HG03196 (cell line): ENCODE measurements at regions not wholly inside any gene's neighbourhood (a gene's known extent, or its start where the extent isn't known, plus 50 kb on each side); places are given as distances from the start of the nearest gene placed in this dataset.

Experiments
- ATAC-seq: cut with Tn5 transposase; IDR thresholded peaks from one replicate; pipeline ENCODE4 v1.9.1; 2021; ENCODE audit not compliant: unreplicated experiment

DNA sequence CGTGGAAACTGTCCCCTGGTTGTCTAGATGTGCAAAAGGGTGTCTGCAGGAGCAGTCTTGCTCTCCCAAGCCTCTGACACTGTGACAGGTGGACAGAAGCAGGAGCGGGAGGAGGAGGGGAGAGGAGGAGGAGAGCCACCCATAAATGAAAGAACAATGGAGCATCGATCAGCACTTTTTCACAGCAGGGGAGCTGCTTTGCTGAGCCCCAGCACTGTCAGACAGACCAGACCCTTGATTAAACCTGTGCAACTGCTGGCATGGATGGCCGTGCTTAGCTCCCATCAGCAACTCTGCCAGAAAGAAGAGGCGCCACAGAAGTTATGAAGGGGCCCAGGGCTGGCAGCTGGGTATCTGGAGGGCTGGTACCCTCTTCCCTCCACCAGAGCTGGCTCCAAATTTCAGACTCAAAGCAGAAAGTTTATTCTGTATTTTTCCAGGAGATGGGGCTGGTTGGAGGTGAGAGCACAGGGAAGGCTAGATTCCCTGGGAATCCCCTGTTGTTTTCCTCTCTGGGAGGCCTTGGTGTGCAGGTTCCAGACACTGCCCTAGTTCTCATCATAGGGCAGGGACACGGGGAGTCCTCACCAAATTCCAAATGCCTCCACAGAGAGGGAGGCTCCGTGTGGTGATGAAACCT is 1192.2 kb downstream of the UQCRFS1 start:
- no peak for ATAC-seq

GRCh38 chr19:28019901-28020300 is 1193.0 kb downstream of the UQCRFS1 start:
- ATAC-seq, result no peak

GRCh38 chr19:28019371-28019770 is 1193.6 kb downstream of the UQCRFS1 start:
- no peak for ATAC-seq

DNA sequence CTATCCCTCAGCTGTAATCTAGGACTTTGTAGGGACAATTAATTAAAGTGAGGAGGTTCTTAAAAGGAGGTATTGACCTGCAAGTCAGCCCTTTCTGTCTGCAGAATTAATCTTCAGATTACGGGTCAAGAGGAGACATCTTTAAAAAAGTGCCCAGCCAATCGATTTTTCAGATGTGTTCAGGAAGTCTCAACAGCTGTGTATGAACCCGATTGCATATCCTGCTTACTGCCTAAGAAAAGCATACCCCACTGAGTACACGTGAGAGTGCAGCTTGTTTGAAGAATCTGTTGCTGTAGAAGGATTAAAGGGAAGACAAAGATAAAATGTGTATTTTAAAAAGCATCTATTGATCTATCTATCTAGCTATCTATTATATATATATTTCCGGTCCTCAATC is 1194.5 kb downstream of the UQCRFS1 start:
- no peak for ATAC-seq

- ATAC-seq, result no peak
Measured at GRCh38 chr19:28014615-28015405, 1198.1 kb downstream of the UQCRFS1 start.

DNA sequence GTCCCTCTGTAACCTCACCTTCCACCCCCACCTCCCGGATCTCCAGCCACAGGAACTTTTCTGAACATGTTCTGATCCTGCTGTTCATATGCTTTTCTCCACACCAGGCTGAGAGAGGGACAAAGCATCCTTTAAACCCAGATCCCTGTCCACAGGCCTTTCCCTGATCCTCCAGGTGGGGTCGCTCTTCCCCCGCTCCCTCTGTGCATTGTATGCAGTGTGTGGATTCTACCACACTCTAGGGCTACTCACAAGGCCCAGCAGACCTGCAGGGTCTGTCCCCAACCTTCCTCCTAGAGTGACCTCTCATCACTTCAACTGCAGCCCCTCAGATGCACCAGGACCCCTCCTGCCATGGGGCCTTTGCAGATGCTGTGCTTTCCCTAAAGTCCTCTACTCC is 1200.6 kb downstream of the UQCRFS1 start:
- no peak for ATAC-seq

- ATAC-seq, result no peak
Measured at GRCh38 chr19:28010656-28011055, 1202.3 kb downstream of the UQCRFS1 start.

- no peak for ATAC-seq
Measured at GRCh38 chr19:28009696-28010095, 1203.3 kb downstream of the UQCRFS1 start.

DNA sequence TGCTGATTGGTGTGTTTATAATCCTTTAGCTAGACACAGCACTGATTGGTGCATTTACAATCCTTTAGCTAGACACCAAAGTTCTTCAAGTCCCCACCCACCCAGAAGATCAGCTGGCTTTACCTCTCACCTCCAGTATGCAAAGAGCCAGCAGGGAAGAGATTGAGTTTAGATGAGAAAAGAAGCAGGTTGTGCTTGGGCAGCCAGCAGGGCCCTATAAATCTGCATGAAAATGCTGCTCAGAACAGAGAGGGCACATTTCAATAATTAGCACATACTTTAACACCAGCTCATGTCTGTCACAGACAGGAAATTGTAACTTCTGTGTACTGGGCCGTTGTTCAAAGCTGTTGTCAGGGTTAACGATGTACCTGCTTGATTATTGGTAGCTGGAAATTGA is 1204.3 kb downstream of the UQCRFS1 start:
- ATAC-seq, result no peak

DNA sequence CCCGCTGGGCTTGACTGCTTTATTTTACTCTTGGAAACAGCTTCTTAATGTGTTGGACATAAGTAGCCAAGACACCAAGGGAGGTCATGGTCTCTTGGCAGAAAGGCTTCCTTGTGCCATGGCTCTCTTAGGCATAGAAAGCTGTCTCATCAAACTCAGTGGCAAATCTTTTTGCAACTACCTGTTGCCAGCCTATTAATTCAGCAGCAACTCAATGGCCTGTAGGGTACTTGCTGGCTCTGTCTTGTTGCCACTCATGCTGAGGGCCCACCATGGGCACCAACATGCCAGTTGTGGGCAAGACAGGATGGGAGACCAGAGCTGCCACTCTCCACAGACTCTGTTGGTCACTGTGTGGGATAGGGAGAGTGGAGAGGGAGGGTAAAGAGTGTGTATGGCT is 1209.4 kb downstream of the UQCRFS1 start:
- ATAC-seq, result no peak

DNA sequence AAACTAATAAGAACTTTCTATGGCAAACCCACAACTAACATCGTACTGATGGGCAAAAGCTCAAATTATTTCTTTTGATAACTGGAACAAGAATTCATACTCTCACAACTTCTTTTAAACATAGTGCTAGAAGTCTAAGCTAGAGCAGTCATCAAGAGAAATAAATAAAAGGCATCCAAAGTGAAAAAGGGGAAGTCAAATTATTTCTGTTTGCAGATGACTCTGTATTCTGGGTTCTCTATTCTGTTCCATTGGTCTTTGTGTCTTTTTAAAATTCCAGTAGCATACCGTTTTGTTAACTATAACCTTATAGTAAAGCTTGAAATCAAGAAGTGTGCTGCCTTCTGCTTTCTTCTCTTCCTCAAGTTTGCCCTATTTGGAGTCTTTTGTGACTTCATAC is 1215.9 kb downstream of the UQCRFS1 start:
- ATAC-seq, result no peak

- ATAC-seq, result no peak
Measured at GRCh38 chr19:27993619-27994570, 1219.1 kb downstream of the UQCRFS1 start.

DNA sequence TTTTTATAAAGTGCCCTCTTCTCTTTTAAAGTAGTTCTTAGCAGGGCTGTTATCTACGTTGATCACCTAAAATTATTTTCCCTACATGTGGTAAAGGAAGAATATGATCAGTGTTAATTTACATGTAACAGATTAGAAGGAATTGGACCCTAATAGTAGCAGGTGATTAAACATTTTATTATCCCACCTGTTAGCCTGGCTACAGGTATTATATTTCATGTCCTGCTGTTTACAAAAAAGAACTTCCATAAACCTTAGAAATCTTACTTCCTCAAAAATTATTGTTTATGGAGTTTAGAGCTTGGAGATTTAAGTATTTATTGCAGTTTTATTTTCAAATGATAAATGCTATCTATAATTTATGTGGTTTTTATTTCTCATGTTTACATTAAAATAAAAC is 1226.7 kb downstream of the UQCRFS1 start:
- ATAC-seq, result no peak

GRCh38 chr19:27975419-27976005 is 1237.4 kb downstream of the UQCRFS1 start:
- no peak for ATAC-seq

- no peak for ATAC-seq
Measured at GRCh38 chr19:27974082-27974513, 1238.9 kb downstream of the UQCRFS1 start.

DNA sequence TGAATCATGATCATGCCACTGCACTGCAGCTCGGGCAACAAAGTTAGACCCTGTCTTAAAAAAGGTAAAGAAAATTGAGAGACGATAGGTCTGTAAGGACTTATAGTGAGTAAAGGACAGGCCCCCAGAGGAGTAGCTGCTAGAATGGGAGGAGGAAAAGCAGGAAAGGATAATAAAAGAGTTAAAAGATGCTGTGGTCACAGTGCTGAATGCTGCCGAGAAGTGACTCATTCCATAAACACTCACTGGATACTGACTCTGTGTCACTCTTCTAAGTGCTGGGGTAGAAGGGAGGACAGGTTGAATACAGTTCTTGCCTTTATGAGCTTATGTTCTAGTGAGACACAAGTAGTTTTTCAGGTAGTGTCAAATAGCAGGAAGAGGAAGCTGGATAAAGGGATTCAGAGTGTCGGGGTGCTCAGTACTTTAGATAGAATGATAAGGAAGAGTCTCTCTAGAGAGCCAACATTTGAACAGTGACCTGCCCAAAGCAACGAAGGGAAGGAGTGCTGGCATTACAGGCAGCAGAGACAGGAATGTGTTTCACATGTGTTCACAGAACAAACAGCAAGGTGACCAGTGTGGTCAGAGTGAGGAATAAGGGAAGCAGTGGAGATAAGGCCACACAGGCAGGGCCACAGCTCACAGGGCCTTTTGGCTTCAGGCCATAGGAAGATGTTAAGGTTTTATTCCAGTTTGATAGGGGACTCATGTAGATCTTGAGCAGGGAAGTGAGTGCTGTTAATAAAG is 1240.5 kb downstream of the UQCRFS1 start:
- ATAC-seq, result no peak

DNA sequence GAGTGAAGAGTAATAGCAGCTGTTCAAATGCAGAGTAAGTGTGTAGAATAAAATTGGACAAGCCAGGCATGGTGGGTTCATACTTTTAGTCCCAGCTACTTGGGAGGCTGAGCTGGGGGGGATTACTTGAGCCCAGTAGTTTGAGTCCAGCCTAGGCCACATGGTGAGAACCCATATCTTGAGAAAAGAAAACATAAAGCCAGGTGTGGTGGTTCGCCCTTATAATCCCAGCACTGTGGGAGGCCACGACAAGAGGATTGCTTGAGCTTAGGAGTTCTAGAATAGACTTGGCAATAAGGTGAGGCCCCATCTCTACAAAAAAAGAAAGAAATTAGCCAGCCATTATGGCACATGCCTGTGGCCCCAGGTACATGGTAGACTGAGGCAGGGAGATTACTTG is 1241.1 kb downstream of the UQCRFS1 start:
- no peak for ATAC-seq

DNA sequence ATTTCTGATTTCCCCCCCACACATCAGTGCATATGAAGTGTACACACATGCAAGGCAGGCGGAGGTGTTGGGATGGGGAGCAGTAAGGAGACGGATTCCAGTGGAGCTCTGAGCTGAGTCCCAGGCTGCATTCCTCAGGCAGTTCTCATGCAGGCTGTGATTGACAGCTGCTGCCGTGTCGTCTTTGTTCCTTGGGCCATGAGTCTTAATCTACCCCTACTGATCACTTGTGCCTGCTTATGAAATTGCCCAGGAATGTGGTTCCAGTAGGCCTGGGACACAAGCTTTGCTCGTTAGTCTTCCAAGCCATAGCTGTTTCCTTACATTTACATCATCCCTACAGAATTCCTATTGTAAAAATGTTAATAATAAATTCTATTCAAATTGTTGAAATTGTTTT is 1241.9 kb downstream of the UQCRFS1 start:
- no peak for ATAC-seq

DNA sequence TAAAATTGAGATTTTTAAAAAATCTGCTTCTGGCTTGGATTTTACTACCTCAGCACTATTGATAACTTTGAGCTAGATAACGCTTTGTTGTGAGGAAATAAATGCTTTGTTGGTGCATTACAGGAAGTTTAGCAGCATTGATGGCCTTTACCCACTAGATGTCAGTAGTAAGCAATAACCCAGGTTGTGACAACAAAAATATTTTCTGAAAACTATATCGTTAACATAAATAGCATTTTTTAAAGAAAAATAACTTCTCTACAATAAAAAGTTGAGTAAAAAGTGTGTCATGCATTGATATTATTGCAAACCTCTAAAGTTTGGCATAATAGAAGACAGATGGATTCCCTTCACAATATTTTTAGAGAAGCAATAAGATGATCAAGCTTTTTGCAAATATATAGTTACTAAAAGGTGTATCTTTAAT is 1246.5 kb downstream of the UQCRFS1 start:
- ATAC-seq, result no peak

DNA sequence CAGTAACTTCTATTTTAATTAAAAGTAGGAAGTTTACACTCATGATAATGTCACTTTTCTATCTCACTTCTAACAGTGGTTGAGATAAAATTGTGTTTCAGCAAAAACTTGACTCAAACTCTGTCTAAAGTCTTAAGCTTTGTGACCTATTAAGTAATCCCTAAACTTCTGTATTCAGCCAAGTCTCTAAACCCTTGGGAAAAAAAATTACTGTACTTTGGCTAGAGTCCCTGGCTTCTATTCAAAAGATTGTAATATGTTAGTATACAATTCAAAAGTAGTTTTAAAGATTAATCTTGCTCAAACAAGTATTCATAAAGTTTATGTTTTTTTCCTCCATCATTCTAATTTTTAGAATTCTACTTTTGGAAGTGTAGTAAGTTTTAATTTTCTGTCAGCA is 1248.8 kb downstream of the UQCRFS1 start:
- no peak for ATAC-seq
